ENCODE measurements at regions not wholly inside any gene's neighbourhood (a gene's known extent, or its start where the extent isn't known, plus 50 kb on each side); places are given as distances from the start of the nearest gene placed in this dataset.
A peak's percentile ranks its signal among the peaks of the same experiment; 100 is the strongest.
"Not testable (repeated sequence)": the region's sequence is repeated elsewhere in the genome, so short reads cannot be mapped to it uniquely, and the experiment has no call there.

DNA sequence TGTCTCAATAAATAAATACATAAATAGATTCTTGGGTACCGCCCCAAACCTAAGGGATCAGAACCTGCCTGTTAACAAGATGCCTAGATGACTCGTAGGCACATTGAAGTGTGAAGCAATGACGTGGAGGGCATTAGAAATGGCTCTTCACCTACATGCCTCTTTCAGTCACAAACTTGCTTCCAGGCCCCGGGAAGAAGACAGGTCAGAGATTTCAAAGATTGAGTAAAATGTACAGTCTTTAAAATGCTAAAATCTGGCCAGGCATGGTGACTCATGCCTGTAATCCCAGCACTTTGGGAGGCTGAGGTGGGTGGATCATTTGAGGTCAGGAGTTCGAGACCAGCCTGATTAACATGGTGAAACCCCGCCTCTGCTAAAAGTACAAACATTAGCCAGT, 480.8 kb upstream of the JARID2 start:
- no peak for DNase-seq (ENCODE audit: low spot score)

DNA sequence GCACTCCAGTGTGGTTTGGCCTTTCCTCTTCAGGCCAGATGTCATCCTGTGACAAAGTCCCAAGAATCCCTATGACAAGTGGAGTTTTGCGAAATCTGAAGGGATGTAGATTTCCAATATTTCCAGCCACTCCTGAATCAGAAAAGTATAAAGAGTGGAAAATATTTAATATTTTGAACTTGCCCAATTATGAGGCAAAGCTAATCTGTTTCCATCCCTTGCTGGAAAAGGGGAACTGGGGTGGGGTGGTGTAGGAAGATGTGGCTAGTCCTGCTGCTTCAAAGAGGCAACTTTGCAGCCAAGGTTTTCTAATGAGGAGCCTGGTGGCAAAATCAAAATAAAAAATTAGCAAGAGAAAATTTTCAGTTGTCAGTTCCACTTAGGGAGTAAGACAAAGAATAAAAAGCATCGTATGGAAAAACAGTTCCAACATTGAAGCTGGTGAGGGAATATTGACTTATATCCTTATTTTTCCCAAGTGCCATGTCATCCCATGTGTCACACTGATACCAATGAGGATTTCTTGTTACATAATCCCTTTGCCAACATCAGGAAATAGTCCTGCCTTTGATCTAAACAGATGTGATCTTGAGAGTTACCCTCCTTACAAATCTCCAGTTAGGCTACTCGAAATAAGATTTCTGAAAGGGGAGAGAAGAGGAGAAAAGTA, 480.0 kb upstream of the JARID2 start:
- DNase-seq (ENCODE audit: low spot score): no peak

DNA sequence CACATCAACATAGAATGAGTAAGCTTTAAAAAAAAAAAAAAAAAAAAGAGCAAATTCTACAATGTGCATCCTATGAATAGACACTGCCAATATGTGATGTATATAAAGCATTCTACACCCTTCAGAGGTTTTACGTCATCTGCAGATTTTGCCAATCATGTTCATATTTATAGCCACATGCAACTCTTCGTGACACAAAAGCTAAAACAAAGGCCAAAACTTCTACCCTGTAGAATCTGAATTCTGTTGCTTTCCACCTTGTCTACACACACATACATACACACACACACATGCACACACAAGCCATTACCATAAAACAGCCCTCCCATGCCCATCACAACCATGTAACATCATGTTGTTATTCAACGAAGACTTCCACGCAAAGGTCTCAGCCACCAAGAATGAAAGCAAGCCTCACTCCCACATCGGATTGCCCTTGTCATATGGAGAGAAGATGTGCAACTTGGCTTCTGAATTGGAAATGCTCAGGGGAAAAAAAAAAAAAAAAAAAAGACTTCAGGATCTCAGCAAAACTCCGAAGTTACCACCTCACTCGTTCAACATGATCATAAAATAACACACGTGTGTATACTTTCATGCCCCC, 479.4 kb upstream of the JARID2 start:
- DNase-seq (ENCODE audit: low spot score): no peak

DNA sequence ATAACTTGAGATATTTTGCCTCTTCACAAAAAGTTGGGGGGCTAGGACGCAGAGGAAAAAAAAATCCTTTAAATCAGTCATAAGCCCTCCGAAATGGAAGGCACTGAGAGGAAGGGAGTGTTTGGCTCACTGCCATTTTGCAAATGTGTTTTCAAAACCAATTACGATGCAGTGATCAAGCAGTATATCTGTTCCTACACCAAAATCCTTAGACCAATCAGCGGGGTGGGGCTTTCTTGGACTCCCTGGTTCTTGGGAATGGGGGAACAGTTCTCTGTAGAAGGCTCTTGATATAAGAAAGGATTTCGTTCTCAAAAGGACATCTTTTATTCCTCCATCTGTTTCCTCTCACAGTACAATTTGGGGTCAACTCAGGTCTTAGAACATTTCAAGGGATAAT, 478.6 kb upstream of the JARID2 start:
- no peak for DNase-seq (ENCODE audit: low spot score)

DNA sequence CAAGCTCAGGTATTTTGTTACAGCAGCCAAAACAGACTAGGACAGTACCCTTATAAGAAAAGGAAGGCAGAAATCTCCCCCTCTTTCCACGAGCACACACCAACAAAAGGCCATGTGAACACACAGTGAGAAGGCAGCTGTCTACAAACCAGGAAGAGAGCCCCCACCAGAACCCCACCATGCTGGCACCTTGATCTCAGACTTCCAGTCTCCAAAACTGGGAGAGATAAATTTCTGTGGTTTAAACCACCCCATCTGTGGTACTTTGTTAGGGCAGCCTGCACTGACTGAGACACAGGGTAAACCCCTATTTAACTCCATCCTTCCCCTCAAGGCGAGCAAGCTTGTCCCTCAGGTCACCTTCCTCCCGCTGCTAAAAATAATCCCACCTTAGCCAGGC, 475.8 kb upstream of the JARID2 start:
- no peak for DNase-seq (ENCODE audit: low spot score)

DNA sequence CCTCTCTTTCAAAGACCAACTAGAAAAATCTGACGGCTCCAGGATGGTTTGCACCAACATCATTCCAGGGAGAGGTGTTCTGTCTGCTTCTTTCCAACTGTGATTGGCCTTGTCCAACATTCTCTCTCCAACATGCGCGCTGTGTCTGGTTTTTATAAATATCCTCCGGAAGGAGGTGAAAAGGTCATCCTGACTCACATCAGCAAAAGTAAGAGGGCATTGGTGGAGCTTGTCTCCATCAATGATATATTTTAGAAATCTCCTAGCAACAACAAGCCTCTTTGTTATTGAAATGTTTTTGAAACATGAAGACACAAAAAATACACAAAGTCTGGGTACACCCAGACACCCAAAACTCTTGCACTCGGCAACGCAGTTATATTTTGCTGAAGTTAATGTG, 475.3 kb upstream of the JARID2 start:
- no peak for DNase-seq (ENCODE audit: low spot score)

DNA sequence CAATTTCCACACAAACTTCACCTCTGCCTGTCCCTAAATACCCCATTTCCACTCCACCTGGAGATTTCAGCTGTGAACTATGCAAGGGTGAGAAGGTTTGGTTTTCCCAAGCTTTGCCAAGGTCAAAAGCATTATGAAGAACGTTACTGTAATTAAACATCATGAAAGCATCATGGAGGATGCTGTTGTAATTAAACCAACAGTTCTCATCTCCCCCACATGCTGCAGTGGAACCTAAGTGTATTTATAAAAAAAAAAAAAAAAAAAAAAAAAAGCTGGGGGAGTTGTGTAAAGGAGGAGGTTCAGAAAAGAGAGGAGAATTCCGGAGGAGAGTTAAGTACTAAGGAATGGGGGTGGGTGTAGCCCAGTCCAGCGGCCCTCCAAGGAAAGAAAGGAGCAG, 474.9 kb upstream of the JARID2 start:
- DNase-seq (ENCODE audit: low spot score): no peak

DNA sequence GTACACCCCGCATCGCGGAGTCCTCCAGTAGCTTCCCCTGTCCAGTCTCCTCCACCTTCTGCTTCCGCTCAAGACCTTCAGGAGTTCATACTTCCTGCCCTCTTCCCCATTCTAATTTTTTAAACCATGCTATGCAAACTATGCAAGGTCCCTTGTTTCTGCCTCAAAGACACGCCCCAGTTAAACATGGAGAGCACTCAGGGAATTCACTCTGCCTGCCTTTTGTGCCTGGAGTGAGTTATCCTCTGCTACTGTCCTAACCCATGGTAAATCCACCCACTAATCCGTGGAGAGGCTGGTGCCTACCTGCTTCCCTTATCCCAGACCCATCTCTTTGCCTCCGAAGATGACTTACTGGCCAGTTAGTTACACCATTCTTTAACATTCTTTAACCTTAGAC, 473.7 kb upstream of the JARID2 start:
- DNase-seq (ENCODE audit: low spot score): no peak

DNA sequence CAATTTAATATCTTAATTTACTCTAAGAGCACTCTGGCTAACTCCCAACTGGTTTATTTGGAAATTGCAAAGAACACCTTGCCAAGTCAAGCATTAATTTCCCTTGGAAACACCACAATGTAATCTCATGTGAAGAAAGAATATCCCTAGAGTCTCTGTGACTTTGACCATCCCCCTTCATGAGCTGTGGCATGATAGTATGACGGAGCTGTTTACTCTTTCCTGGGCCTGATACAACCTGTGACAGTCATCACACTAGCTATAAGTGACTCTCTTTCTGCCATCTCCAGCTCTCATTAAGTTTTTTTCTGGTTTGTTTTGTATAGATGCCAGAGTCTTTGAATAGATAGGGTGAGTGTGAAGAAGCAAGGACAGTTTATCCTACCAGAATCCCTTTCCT, 470.3 kb upstream of the JARID2 start:
- no peak for DNase-seq (ENCODE audit: low spot score)

DNA sequence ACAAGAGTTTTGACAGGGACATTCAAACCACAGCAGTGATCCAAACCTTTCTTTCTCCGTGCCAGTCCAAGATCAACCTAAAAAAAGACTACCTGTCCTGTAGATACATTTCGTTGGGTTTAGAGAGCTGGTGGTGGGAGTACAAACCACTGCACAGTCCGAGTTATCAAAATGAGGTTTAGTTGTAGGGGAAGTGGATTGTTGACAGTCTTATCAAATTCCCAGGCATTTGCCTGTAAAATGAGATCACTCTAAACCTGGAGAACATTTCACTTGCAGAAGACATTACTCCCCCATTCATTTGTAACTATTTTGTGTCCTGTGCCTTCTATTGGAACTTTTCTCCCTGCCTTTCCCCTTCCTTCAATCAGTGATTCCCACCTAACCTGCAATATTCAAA, 469.6 kb upstream of the JARID2 start:
- DNase-seq (ENCODE audit: low spot score): no peak

DNA sequence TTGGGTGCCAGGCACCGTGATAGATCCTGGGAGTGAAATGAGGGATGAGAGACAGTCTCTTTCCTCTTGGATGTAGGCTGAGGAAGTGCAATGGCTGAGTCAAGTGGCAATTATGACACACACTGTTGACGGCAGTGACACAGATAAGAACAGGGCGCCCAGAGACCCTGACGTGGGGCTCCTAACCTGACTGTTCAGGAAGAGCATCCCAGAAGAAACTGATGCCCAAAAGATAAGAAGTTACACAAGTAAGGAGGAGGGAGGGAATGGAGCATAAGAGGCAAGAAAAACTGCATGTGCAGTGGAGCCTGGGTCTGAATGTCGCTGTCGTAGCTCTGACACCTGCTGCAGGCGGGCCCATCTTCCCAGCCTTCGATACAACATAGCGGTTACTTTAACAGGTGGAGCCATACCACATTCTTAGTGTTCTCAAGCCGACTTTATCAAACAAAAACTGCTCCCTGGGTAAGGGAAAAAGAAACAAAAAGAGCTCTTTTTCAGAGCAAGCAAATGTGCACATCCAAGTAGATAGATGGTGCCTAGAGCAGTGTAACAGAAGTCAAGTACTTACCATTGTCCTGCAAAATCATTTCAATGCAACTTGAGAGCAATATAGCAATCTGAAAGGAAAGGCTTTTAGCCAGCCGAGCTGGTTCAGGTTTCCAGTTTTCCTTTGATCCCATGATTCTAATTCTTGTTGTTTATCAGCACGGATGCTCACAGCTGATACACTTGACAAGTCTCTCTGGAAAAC, 463.9 kb upstream of the JARID2 start:
- no peak for DNase-seq (ENCODE audit: low spot score)

DNA sequence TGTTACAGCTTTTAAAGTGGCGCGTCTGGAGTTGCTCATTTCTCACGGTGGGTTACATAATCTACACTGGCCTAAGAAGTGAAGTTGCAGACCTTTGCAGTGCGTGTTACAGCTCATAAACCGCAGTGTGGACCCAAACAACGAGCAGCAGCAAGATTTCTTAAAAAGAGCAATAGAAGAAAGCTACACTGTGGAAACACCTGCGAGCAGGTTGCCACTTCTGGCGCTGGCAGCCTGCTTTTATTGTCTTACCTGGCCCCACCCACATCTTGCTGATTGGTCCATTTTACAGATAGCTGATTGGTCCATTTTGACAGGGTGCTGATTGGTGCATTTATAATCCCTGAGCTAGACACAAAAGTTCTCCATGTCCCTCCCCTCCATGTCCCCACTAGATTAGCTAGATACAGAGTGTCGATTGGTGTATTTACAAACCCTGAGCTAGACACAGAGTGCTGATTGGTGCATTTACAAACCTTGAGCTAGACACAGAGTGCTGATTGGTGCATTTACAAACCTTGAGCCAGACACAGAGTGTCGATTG, 462.9 kb upstream of the JARID2 start:
- not testable (repeated sequence) for DNase-seq (ENCODE audit: low spot score)

DNA sequence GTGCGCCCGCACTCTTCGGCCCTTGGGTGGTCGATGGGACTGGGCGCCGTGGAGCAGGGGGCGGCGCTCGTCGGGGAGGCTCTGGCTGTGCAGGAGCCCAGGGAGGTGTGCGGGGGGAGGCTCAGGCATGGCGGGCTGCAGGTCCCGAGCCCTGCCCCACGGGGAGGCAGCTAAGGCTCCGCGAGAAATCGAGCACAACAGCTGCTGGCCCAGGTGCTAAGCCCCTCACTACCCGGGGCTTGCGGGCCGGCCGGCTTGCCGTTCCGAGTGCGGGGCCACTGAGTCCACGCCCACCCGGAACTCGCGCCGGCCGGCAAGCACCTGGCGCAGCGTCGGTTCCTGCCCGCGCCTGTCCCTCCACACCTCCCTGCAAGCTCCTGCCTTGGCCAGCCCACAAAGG, 462.3 kb upstream of the JARID2 start:
- DNase-seq (ENCODE audit: low spot score): no peak

DNA sequence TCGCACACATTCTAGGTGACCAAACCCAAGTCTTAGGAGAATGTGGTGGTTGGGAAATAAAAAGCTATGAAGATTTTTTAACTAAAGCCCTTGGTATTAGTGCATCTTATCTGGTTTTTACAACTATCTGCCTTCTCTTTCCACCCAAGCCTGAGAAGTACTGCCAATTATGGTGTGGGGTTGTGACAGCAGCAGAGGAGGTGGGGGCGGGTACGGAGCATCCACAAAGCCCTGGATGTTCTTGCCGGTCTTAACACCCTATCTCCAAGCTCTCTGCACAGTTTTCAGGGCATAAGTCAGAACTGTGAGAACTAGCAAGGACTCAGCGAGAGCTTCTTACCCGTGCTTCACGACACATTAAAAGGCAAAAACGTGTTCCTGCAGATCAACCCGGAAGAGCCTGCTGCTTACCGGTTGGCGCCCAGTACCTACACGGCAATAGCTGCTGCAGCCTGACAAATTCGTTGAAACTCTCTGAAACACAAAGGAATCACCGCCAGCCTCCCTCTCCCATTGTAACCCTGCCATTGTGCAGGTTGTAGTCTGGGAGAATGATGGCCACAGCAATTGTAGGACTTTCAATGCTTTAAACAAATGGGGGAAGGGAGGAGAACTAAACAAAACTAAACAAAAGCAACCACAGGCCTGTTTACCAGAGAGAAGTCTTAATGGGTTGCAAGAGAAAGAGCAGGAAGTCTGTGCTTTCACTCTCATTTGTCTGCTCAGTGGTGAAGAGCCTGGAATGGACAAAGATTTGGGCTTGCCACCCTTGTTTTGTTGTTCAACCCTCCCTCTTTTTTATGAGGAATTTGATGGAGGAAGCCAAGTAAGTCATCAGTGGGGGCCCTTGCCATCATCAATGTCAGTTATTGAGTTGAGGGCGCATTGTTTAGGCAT, 461.0 kb upstream of the JARID2 start:
- peak; percentile 31 for DNase-seq (ENCODE audit: low spot score)

DNA sequence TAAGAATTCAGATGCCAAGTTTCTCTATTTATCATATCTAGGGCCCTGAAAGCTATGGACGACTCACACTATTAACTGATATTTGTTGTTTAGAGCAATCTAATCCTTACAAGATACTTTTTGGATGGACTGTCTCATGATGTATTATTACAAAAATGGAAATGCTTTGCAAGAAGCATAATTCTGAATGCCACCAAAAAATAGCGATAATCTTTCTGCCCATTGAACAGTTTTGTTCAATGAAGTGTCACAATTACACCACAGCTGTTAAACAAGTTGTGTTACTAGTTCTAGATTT, 460.4 kb upstream of the JARID2 start:
- DNase-seq (ENCODE audit: low spot score): no peak

DNA sequence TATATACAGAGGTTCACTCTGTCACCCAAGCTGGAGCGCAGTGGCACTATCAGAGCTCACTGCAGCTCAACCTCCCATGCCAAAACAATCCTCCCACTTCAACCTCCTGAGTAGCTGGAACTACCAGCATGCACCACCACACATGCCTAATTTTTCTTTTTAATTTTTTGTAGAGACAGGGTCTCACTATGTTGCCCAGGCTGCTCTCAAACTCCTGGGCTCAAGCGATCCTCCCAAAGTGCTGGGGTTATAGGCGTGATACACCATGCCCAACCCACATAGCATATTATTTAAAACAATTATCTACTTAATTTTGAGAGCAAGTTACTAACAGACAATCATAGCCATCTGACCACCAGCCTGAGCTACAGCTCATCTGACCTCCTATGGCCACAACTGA, 459.9 kb upstream of the JARID2 start:
- DNase-seq (ENCODE audit: low spot score): no peak

DNA sequence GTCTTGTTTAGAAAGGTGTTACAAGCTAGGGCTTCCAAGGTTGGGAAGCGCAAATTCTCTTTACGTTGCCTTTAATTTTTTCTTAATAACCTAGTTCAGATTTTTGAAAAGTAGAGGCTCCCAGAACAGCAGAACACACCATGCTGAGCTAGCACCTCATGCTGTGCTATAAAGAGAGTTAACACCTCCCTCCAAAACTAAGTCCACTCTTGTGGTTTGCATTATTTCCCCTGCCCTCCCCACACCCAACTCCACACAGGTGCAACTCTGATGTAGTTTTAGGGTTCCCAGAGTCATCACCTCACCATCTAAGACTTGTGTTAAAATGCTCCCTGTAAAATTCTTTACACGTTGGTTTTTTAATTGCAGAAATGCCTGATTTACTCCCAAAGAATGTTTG, 459.4 kb upstream of the JARID2 start:
- DNase-seq (ENCODE audit: low spot score): no peak

DNA sequence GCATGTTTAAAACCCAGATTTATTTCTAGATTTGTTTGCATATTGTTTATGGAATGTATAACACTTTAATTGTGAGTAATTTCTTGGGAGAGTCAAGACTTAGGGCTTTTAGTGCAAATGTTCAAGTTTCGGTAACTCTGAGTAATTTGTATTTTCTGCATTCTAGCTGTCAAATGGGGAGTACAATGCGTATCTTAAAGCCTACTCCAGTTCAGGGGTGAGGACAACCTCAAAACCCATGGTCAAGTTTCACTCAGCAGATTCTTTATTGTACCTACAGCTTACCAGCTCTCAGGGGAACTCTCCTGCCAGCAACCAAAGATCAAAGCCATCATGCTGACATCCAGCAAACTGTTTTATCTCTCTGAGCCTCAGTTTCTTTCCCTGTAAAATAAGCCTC, 458.6 kb upstream of the JARID2 start:
- DNase-seq (ENCODE audit: low spot score): peak; percentile 67

DNA sequence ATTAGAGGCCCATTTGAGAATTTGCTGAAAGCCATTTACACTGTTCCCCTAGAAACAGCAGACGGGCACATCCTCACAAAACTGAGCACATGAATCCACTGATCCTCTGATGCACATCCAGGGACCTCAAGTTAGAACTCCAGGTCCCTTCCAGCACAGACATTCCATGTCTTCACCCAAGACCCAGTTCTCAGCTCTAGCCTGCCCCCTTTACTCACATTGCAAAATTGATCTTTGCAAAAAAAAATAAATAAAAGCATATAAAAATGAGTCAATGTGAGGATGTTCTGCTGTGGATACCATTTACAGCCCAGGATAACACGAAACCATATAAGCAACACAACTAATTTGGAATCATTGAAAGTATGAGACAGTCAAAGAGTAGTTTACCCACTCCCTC, 458.2 kb upstream of the JARID2 start:
- DNase-seq (ENCODE audit: low spot score): no peak

DNA sequence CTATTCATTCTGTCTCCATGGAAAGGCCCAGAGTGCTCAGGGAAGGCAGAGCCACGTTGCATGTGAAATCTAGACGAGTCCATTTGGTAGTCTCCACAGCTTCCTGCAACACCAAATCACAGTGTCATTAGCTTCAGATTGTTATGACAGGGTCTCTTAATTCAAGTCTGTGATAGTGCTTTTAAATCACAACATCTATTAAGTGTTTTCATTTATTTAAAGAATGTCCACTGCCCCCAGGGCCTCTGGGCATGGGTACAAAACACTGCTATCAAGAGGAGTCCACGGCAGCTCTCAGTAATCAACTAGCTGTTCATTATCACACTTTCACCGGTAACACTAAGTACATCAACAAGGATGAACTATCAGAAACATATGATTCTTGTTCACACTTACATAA, 455.9 kb upstream of the JARID2 start:
- DNase-seq (ENCODE audit: low spot score): no peak

DNA sequence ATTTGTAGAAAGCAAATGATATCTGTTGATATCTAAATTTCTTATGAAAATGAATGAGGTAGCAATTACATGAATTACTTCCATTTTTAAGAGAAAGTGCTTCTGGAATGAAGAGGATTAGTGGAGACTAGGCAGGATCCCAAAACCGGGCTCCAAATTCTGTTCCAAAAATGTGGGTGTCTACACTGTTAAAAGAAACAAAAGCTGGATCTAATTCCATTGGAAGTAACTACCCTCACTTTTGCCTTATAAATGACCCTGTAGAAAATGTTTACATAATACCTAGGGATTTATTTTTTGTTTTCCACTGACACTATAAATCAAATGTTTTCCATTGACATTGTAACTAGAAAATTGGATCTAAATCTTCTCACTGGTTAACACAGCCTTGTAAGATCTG, 454.9 kb upstream of the JARID2 start:
- no peak for DNase-seq (ENCODE audit: low spot score)

DNA sequence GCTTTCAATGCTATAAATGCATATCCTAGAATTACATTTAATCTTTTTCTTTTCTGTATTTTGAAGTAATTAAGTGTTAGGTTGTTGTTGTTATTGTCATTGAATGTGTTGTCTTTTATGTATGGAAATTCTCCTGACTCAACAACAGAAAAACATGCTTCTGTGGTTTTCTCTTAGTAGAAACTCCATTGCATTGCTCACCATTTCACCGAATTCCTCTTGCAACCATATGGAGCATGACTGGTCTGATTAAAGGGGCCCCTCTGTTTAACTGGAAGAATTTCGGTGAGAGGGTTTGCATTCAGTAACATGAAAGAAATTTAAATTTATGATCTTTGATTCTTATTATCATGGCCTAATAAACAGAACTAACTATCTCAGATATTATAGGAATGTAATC, 454.3 kb upstream of the JARID2 start:
- DNase-seq (ENCODE audit: low spot score): no peak

Measured in activated CD4-positive, alpha-beta T cell treated with anti-CD3 and anti-CD28 coated beads, Interleukin-2, Interleukin-4, amounts not matched to agents 100 ng/mL and 50 ng/mL, durations not matched to agents 16 hours and 8 hours (primary cell).